SK-N-SH (cell line): ENCODE measurements at regions not wholly inside any gene's neighbourhood (a gene's known extent, or its start where the extent isn't known, plus 50 kb on each side); places are given as distances from the start of the nearest gene placed in this dataset.

ENCODE experiments used
- GABPA ChIP-seq: IDR thresholded peaks from 2 replicates; pipeline ENCODE4 v1.4.0; 2012; ENCODE audit warnings: low read depth, mild to moderate bottlenecking
- JUND ChIP-seq: IDR thresholded peaks from 2 replicates; pipeline ENCODE4 v1.4.0; 2012
- MXI1 ChIP-seq: IDR thresholded peaks from 2 replicates; pipeline ENCODE4 v1.6.1; 2012; ENCODE audit warnings: mild to moderate bottlenecking, low read depth, low read length, improper control_type of control experiment
- NRF1 ChIP-seq: IDR thresholded peaks from 2 replicates; pipeline ENCODE4 v1.6.1; 2012; ENCODE audit warnings: low read depth, mild to moderate bottlenecking, low read length
- RAD21 ChIP-seq: IDR thresholded peaks from 2 replicates; pipeline ENCODE4 v1.6.1; 2012; ENCODE audit warnings: mild to moderate bottlenecking, low read length
- TAF1 ChIP-seq: IDR thresholded peaks from 2 replicates; pipeline ENCODE4 v1.6.1; 2012; ENCODE audit warnings: low read depth, mild to moderate bottlenecking, low read length, moderate library complexity, borderline replicate concordance
- TF ChIP-seq, protein P1 (sequence below): IDR thresholded peaks from 2 replicates; pipeline ENCODE4 v1.4.0; 2012; ENCODE audit warnings: low read depth, borderline replicate concordance
- TF ChIP-seq, protein P2 (sequence below): IDR thresholded peaks from 2 replicates; pipeline ENCODE4 v1.4.0; 2012; ENCODE audit warnings: low read depth
- TF ChIP-seq, protein P3 (sequence below): fragments of 200-600 bp; sonication (generic); IDR thresholded peaks from 2 replicates; pipeline ENCODE4 v1.6.1; 2017; ENCODE audit warnings: antibody characterized with exemption, mild to moderate bottlenecking, moderate library complexity
- TF ChIP-seq, protein P4 (sequence below): fragments of 150-350 bp; IDR thresholded peaks from 2 replicates; pipeline ENCODE4 v1.6.1; 2017; ENCODE audit warnings: antibody characterized with exemption, low read length, low read depth, borderline replicate concordance
- TF ChIP-seq, protein P5 (sequence below): IDR thresholded peaks from 2 replicates; pipeline ENCODE4 v1.6.1; 2012; ENCODE audit warnings: mild to moderate bottlenecking, low read depth, low read length, moderate library complexity

DNA sequence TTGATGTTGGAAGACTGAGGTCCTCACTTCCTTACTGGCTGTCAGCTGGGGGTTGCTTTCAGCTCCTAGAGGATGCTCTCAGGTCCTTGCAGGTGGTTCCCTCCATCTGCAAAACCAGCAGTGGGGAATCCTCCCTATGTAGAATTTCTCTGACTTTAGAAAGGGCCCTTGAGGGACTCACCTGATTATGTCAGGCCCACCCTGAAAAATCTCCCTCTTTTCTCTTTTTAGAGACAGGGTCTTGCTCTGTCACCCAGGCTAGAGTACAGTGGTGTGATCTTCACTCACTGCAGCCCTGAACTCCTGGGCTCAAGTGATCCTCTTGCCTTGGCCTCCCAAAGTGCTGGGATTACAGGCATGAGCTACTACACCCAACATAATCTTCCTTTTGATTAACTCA is 102.9 kb upstream of the MCHR2 start:
- TF ChIP-seq, protein P1, sequence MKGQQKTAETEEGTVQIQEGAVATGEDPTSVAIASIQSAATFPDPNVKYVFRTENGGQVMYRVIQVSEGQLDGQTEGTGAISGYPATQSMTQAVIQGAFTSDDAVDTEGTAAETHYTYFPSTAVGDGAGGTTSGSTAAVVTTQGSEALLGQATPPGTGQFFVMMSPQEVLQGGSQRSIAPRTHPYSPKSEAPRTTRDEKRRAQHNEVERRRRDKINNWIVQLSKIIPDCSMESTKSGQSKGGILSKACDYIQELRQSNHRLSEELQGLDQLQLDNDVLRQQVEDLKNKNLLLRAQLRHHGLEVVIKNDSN: no peak
- TF ChIP-seq TAF1: no peak
- no peak for TF ChIP-seq MXI1
- TF ChIP-seq, protein P2, sequence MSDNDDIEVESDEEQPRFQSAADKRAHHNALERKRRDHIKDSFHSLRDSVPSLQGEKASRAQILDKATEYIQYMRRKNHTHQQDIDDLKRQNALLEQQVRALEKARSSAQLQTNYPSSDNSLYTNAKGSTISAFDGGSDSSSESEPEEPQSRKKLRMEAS: no peak
- TF ChIP-seq, protein P3, sequence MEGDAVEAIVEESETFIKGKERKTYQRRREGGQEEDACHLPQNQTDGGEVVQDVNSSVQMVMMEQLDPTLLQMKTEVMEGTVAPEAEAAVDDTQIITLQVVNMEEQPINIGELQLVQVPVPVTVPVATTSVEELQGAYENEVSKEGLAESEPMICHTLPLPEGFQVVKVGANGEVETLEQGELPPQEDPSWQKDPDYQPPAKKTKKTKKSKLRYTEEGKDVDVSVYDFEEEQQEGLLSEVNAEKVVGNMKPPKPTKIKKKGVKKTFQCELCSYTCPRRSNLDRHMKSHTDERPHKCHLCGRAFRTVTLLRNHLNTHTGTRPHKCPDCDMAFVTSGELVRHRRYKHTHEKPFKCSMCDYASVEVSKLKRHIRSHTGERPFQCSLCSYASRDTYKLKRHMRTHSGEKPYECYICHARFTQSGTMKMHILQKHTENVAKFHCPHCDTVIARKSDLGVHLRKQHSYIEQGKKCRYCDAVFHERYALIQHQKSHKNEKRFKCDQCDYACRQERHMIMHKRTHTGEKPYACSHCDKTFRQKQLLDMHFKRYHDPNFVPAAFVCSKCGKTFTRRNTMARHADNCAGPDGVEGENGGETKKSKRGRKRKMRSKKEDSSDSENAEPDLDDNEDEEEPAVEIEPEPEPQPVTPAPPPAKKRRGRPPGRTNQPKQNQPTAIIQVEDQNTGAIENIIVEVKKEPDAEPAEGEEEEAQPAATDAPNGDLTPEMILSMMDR: no peak
- TF ChIP-seq, protein P4, sequence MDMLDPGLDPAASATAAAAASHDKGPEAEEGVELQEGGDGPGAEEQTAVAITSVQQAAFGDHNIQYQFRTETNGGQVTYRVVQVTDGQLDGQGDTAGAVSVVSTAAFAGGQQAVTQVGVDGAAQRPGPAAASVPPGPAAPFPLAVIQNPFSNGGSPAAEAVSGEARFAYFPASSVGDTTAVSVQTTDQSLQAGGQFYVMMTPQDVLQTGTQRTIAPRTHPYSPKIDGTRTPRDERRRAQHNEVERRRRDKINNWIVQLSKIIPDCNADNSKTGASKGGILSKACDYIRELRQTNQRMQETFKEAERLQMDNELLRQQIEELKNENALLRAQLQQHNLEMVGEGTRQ: no peak
- TF ChIP-seq RAD21: no peak
- TF ChIP-seq, protein P5, sequence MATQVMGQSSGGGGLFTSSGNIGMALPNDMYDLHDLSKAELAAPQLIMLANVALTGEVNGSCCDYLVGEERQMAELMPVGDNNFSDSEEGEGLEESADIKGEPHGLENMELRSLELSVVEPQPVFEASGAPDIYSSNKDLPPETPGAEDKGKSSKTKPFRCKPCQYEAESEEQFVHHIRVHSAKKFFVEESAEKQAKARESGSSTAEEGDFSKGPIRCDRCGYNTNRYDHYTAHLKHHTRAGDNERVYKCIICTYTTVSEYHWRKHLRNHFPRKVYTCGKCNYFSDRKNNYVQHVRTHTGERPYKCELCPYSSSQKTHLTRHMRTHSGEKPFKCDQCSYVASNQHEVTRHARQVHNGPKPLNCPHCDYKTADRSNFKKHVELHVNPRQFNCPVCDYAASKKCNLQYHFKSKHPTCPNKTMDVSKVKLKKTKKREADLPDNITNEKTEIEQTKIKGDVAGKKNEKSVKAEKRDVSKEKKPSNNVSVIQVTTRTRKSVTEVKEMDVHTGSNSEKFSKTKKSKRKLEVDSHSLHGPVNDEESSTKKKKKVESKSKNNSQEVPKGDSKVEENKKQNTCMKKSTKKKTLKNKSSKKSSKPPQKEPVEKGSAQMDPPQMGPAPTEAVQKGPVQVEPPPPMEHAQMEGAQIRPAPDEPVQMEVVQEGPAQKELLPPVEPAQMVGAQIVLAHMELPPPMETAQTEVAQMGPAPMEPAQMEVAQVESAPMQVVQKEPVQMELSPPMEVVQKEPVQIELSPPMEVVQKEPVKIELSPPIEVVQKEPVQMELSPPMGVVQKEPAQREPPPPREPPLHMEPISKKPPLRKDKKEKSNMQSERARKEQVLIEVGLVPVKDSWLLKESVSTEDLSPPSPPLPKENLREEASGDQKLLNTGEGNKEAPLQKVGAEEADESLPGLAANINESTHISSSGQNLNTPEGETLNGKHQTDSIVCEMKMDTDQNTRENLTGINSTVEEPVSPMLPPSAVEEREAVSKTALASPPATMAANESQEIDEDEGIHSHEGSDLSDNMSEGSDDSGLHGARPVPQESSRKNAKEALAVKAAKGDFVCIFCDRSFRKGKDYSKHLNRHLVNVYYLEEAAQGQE: no peak
- no peak for TF ChIP-seq GABPA
- TF ChIP-seq JUND: no peak
- TF ChIP-seq NRF1: no peak
